ENCODE measurements at regions not wholly inside any gene's neighbourhood (a gene's known extent, or its start where the extent isn't known, plus 50 kb on each side); places are given as distances from the start of the nearest gene placed in this dataset.
"Not testable (repeated sequence)": the region's sequence is repeated elsewhere in the genome, so short reads cannot be mapped to it uniquely, and the experiment has no call there.

GRCh38 chr4:175335331-175335730 is 417.2 kb downstream of the ADAM29 start (continued):
- TF ChIP-seq CTCF (IDR thresholded peaks at IDR 0.05 in 2 of 3, conservative IDR thresholded peaks at IDR 0.05 in 1 of 3; ENCODE audit: borderline replicate concordance in 1 of 3, insufficient read depth in 1 of 3, low read depth in 2 of 3, low read length in 2 of 3) (no peak), POLR2A (IDR thresholded peaks at IDR 0.05; ENCODE audit: borderline replicate concordance, extremely low read depth, insufficient read depth, insufficient read length) (no peak), TCF7L2 (IDR thresholded peaks at IDR 0.05; ENCODE audit: borderline replicate concordance, extremely low read depth, insufficient read depth, insufficient read length) (no peak), ELF1 (IDR thresholded peaks at IDR 0.05; ENCODE audit: borderline replicate concordance, low read depth) (no peak), EZH2 (IDR thresholded peaks at IDR 0.05) (no peak)

GRCh38 chr4:175336570-175336969 is 418.4 kb downstream of the ADAM29 start:
- BruUV-seq (replicated peaks); ATAC-seq; H3K4me1 ChIP-seq (ENCODE audit: control insufficient read depth in 1 of 2, insufficient read depth in 2 of 2, low read length in 2 of 2); H3K27me3 ChIP-seq (ENCODE audit: insufficient read depth, low read length); H3K36me3 ChIP-seq (ENCODE audit: control insufficient read depth in 1 of 2, insufficient read depth in 2 of 2, low read length in 2 of 2); RAD21 ChIA-PET (ENCODE audit: low non-redundant PET in 1 of 2, low total read pairs in 2 of 2, uncharacterized antibody in 2 of 2, unreplicated experiment in 2 of 2); H3K9ac ChIP-seq (ENCODE audit: low read length); intact Hi-C loops (cut with micrococcal nuclease); H3K9me3 ChIP-seq (ENCODE audit: control insufficient read depth in 1 of 2, insufficient read depth in 1 of 2, low read depth in 1 of 2, low read length in 2 of 2); H3K27ac ChIP-seq (ENCODE audit: low read depth, low read length); H4K20me1 ChIP-seq (ENCODE audit: insufficient read depth); H3K4me2 ChIP-seq (ENCODE audit: low read length); H2AFZ ChIP-seq (ENCODE audit: low read depth, low read length, poor library complexity, severe bottlenecking); H3K9me2 ChIP-seq (ENCODE audit: insufficient read depth); CTCF ChIA-PET; H3K4me3 ChIP-seq (replicated peaks in 1 of 2; ENCODE audit: low read depth in 1 of 2, low read length in 2 of 2); DNase-seq (ENCODE audit: low read depth, low spot score); POLR2A ChIA-PET; H3K79me2 ChIP-seq (ENCODE audit: insufficient read depth, low read length): not testable (repeated sequence)

GRCh38 chr4:175339100-175339707 is 421.0 kb downstream of the ADAM29 start:
- Histone ChIP-seq H3K27me3 (ENCODE audit: insufficient read depth, low read length) (no peaks in the 10 kb centered on the region), H3K4me2 (ENCODE audit: low read length) (no peak overlapping the region), H3K79me2 (ENCODE audit: insufficient read depth, low read length) (no peaks in the 10 kb centered on the region), H2AFZ (ENCODE audit: low read depth, low read length, poor library complexity, severe bottlenecking) (no peak overlapping the region), H3K4me1 (ENCODE audit: control insufficient read depth in 1 of 2, insufficient read depth in 2 of 2, low read length in 2 of 2) (no peaks in the 10 kb centered on the region), H3K9me2 (ENCODE audit: insufficient read depth) (no peaks in the 10 kb centered on the region), H3K9ac (ENCODE audit: low read length) (no peak overlapping the region), H4K20me1 (ENCODE audit: insufficient read depth) (no peaks in the 10 kb centered on the region), H3K4me3 (replicated peaks in 1 of 2; ENCODE audit: low read depth in 1 of 2, low read length in 2 of 2) (no peak overlapping the region), H3K27ac (ENCODE audit: low read depth, low read length) (no peak overlapping the region), H3K9me3 (ENCODE audit: control insufficient read depth in 1 of 2, insufficient read depth in 1 of 2, low read depth in 1 of 2, low read length in 2 of 2) (no peaks in the 10 kb centered on the region; a peak in 1 of 4 replicates), H3K36me3 (ENCODE audit: control insufficient read depth in 1 of 2, insufficient read depth in 2 of 2, low read length in 2 of 2) (no peaks in the 10 kb centered on the region)
- ChIA-PET RAD21 (ENCODE audit: low non-redundant PET in 1 of 2, low total read pairs in 2 of 2, uncharacterized antibody in 2 of 2, unreplicated experiment in 2 of 2) (no interaction called here), CTCF (no interaction called here), POLR2A (no interaction called here)
- intact Hi-C loops (cut with micrococcal nuclease), result no loop called here
- no peak for ATAC-seq
- no peak for DNase-seq (ENCODE audit: low read depth, low spot score)
- no TSS peak for BruUV-seq (replicated peaks)
- TF ChIP-seq ZBTB33 (IDR thresholded peaks at IDR 0.05; ENCODE audit: extremely low read depth, insufficient replicate concordance, low read length) (no peak), CEBPB (IDR thresholded peaks at IDR 0.05; ENCODE audit: low read depth) (no peak), SRF (IDR thresholded peaks at IDR 0.05; ENCODE audit: low read depth) (no peak), FOSL1 (IDR thresholded peaks at IDR 0.05; ENCODE audit: low read depth) (no peak), JUND (IDR thresholded peaks at IDR 0.05) (no peak), EGR1 (IDR thresholded peaks at IDR 0.05; ENCODE audit: low read depth) (no peak), MAX (IDR thresholded peaks at IDR 0.05) (no peak), POLR2AphosphoS5 (IDR thresholded peaks at IDR 0.05; ENCODE audit: low read depth, low read length) (no peak)
